ENCODE measurements at regions not wholly inside any gene's neighbourhood (a gene's known extent, or its start where the extent isn't known, plus 50 kb on each side); places are given as distances from the start of the nearest gene placed in this dataset.

DNA sequence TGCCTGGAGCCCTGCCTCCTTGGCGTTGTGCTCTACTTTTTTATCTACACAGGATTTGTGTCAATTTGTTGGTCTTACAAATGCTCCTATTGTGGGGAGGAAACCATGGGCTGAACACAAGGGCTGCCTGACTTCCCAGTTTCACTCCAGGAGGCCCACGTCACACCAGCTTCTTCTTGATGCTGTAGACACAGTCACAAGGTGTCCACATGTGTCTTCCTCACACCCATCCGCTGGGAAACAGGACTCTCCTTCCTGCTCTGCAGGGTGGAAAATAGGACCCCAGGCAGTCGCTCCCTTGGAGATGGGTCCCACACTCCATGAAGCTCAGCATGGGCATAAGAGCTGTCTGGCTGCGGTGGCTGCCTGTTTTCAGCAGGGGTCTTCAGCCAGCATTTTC lies 468.2 kb downstream of the EPHA4 start:
- H3K27me3 ChIP-seq: no peaks in the 10 kb centered on the region
- H3K9me3 ChIP-seq: no peaks in the 10 kb centered on the region
- peaks cover 4 to 17% of the 10 kb centered on the region in 2 donors for H3K4me1 ChIP-seq
- TF ChIP-seq CTCF (IDR thresholded peaks at IDR 0.05): no peak
- H3K4me3 ChIP-seq: peak overlapping the region in 1 of 2 donors; percentile 48
- no peaks in the 10 kb centered on the region for H3K36me3 ChIP-seq
- intact Hi-C loops (cut with DNase I): loop anchor here (5.0 kb wide), 1 partner anchor 468 kb away; the partner anchor contains the start of gene EPHA4
- DNase-seq (ENCODE audit: low spot score in 2 of 2): peak in 1 of 2 donors; percentile 71
- H3K27ac ChIP-seq: peak overlapping the region; percentile 67 to 75

DNA sequence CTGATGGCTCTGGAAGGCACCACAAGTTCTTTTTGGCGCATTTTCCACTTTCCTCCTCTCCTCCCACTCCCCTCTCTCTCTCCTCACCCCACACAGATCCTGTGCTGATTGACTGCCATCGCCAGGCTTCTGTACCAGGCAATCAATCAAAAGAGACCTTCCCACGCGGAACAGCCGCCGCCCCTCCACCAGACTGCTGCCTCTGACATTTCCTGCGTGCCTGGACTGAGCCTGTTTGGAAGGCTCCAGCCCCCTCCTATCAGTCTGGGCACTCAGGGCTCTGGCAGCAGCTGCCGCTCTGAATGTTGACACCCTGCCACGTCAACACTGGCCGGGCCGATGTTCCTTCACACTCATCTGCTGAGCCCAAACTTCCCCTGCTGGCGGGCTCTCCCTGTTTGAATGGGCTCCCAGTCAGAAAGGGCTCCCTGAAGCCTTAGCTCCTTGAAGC lies 467.7 kb downstream of the EPHA4 start:
- Histone ChIP-seq H3K36me3 (no peaks in the 10 kb centered on the region), H3K4me1 (peaks cover 4 to 17% of the 10 kb centered on the region in 2 donors), H3K4me3 (peak overlapping the region; percentile 9 to 48), H3K27me3 (no peaks in the 10 kb centered on the region), H3K9me3 (no peaks in the 10 kb centered on the region), H3K27ac (peak overlapping the region; percentile 67 to 75)
- peak; percentile 42 to 84 for DNase-seq (ENCODE audit: low spot score in 2 of 2)
- peak in 1 of 3 experiments; percentile 11 for TF ChIP-seq CTCF (IDR thresholded peaks at IDR 0.05)
- intact Hi-C loops (cut with DNase I): loop anchor here (5.0 kb wide), 1 partner anchor 468 kb away; the partner anchor contains the start of gene EPHA4

DNA sequence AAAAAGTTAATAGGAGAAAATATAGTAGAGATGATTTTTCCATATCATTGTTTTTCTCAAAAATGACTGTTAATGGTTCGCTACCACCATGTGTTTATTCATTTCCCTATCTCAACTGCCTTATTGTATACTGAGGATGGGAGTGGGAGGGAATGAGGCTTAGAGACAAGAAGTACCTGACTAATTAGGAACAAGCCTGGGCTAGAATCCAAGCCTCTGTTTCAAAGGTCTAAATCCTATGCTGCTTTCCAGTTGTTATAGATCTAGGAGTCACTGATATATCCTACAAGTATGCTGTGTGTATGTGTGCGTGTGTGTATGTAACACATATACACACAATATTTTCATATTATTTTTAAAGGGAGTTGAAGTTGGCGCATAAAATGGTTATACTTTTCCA lies 465.9 kb downstream of the EPHA4 start:
- H3K4me3 ChIP-seq: no peak overlapping the region
- H3K36me3 ChIP-seq: no peaks in the 10 kb centered on the region
- peaks cover 4 to 17% of the 10 kb centered on the region in 2 donors for H3K4me1 ChIP-seq
- intact Hi-C loops (cut with DNase I): no loop called here
- H3K9me3 ChIP-seq: no peaks in the 10 kb centered on the region
- H3K27ac ChIP-seq: no peak overlapping the region
- no peak for TF ChIP-seq CTCF (IDR thresholded peaks at IDR 0.05)
- no peak for DNase-seq (ENCODE audit: low spot score in 2 of 2)
- H3K27me3 ChIP-seq: no peaks in the 10 kb centered on the region

DNA sequence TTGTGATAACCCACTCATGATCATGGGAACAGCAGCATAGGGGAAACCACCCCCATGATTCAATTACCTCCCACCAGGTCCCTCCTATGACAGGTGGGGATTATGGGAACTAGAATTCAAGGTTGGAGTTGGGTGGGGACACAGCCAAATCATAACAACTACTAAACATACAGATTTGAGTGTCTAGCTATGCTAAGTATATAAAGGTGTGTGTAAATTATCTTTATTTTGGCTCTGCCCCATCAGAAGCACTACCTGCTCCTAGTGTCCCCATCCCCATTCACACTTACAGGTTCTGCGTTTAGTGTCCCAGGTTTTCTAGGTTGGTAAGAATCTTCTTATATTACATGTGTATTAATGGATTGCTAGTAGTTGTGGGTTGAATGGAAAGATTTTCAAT lies 464.7 kb downstream of the EPHA4 start:
- TF ChIP-seq CTCF (IDR thresholded peaks at IDR 0.05): no peak
- intact Hi-C loops (cut with DNase I): no loop called here

DNA sequence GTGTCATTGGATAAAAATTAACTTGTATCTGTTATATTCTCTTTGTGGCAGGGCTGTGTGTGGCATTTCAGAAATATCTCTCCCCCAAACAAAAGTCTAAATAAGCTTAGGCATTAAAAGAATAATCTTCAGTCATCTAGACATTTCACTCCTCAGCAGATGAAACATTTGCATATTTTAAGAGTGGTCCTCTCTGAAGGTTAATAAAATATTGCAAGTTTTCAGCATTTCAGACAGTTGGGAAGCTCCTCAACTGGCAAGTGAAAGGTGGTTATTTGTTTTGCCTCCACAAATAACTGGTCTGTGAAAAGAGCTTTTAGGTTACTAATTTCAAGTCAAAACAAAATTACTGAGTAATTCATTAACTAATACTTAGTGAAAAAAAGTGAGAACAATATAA lies 462.6 kb downstream of the EPHA4 start:
- H3K27me3 ChIP-seq: no peaks in the 10 kb centered on the region
- TF ChIP-seq CTCF (IDR thresholded peaks at IDR 0.05): no peak
- no peak overlapping the region for H3K4me3 ChIP-seq
- no peak overlapping the region for H3K27ac ChIP-seq
- no peak for DNase-seq (ENCODE audit: low spot score in 2 of 2)
- intact Hi-C loops (cut with DNase I): no loop called here
- H3K9me3 ChIP-seq: no peaks in the 10 kb centered on the region
- H3K4me1 ChIP-seq: peaks cover 0 to 2% of the 10 kb centered on the region in 2 donors
- H3K36me3 ChIP-seq: no peaks in the 10 kb centered on the region

More for the DNA sequence above, 464.7 kb downstream of the EPHA4 start:
- H3K27me3 ChIP-seq: no peaks in the 10 kb centered on the region
- no peaks in the 10 kb centered on the region for H3K9me3 ChIP-seq
- H3K4me3 ChIP-seq: no peak overlapping the region
- no peaks in the 10 kb centered on the region for H3K36me3 ChIP-seq
- DNase-seq (ENCODE audit: low spot score in 2 of 2): no peak
- H3K27ac ChIP-seq: no peak overlapping the region
- H3K4me1 ChIP-seq: peaks cover 4 to 17% of the 10 kb centered on the region in 2 donors

- intact Hi-C loops (cut with DNase I): no loop called here
- Histone ChIP-seq H3K9me3 (no peaks in the 10 kb centered on the region), H3K4me1 (no peaks in the 10 kb centered on the region), H3K36me3 (no peaks in the 10 kb centered on the region), H3K27me3 (no peaks in the 10 kb centered on the region), H3K27ac (no peak overlapping the region), H3K4me3 (no peak overlapping the region)
- TF ChIP-seq CTCF (IDR thresholded peaks at IDR 0.05): no peak
- no peak for DNase-seq (ENCODE audit: low spot score in 2 of 2)
Observed at GRCh38 chr2:221111739-221112138, 460.4 kb downstream of the EPHA4 start.

All from ascending aorta (tissue), 2 donors.